ENCODE measurements at regions not wholly inside any gene's neighbourhood (a gene's known extent, or its start where the extent isn't known, plus 50 kb on each side); places are given as distances from the start of the nearest gene placed in this dataset.

GRCh38 chr1:86296305-86297205 lies 99.6 kb downstream of the ODF2L start:
- no peak for DNase-seq

GRCh38 chr1:86289746-86290145 lies 106.4 kb downstream of the ODF2L start:
- intact Hi-C loops (cut with DNase I) = no loop called here
- DNase-seq = no peak

More at GRCh38 chr1:86296305-86297205, 99.6 kb downstream of the ODF2L start:
- intact Hi-C loops (cut with DNase I) = no loop called here

GRCh38 chr1:86289161-86289560 lies 107.0 kb downstream of the ODF2L start:
- no peak for DNase-seq
- intact Hi-C loops (cut with DNase I) = no loop called here

GRCh38 chr1:86288586-86289147 lies 107.5 kb downstream of the ODF2L start:
- intact Hi-C loops (cut with DNase I) = no loop called here
- no peak for DNase-seq

GRCh38 chr1:86285796-86286195 lies 110.3 kb downstream of the ODF2L start:
- DNase-seq = no peak
- intact Hi-C loops (cut with DNase I) = no loop called here

- DNase-seq = no peak
- intact Hi-C loops (cut with DNase I) = no loop called here
These were observed 113.5 kb downstream of the ODF2L start for GRCh38 chr1:86282611-86283010.

- no peak for DNase-seq
- intact Hi-C loops (cut with DNase I) = no loop called here
These were observed 118.2 kb downstream of the ODF2L start for GRCh38 chr1:86277936-86278335.

GRCh38 chr1:86273066-86273465 lies 116.5 kb upstream of the COL24A1 start:
- DNase-seq = no peak
- intact Hi-C loops (cut with DNase I) = no loop called here

- intact Hi-C loops (cut with DNase I) = no loop called here
- no peak for DNase-seq
These were observed 115.5 kb upstream of the COL24A1 start for GRCh38 chr1:86272083-86272482.

GRCh38 chr1:86271046-86271445 lies 114.5 kb upstream of the COL24A1 start:
- intact Hi-C loops (cut with DNase I) = no loop called here
- DNase-seq = no peak

GRCh38 chr1:86263101-86263500 lies 106.5 kb upstream of the COL24A1 start:
- DNase-seq = peak in 8 of 42 donors; percentile 3 to 55 (median 26)
- intact Hi-C loops (cut with DNase I) = no loop called here

GRCh38 chr1:86260476-86260875 lies 103.9 kb upstream of the COL24A1 start:
- intact Hi-C loops (cut with DNase I) = no loop called here
- DNase-seq = no peak

GRCh38 chr1:86259390-86259789 lies 102.8 kb upstream of the COL24A1 start:
- intact Hi-C loops (cut with DNase I) = no loop called here
- DNase-seq = no peak

- DNase-seq = no peak
- intact Hi-C loops (cut with DNase I) = no loop called here
These were observed 101.5 kb upstream of the COL24A1 start for GRCh38 chr1:86258101-86258500.

- DNase-seq = no peak
- intact Hi-C loops (cut with DNase I) = no loop called here
These were observed 91.2 kb upstream of the COL24A1 start for GRCh38 chr1:86247597-86248279.

- intact Hi-C loops (cut with DNase I) = no loop called here
- DNase-seq = no peak
These were observed 89.1 kb upstream of the COL24A1 start for GRCh38 chr1:86245566-86246190.

GRCh38 chr1:86239894-86240293 lies 83.3 kb upstream of the COL24A1 start:
- intact Hi-C loops (cut with DNase I) = no loop called here
- no peak for DNase-seq

- intact Hi-C loops (cut with DNase I) = no loop called here
- DNase-seq = no peak
These were observed 82.9 kb upstream of the COL24A1 start for GRCh38 chr1:86239490-86239889.

GRCh38 chr1:86238226-86238625 lies 81.7 kb upstream of the COL24A1 start:
- intact Hi-C loops (cut with DNase I) = no loop called here
- DNase-seq = no peak

GRCh38 chr1:86235852-86236251 lies 79.3 kb upstream of the COL24A1 start:
- no peak for DNase-seq
- intact Hi-C loops (cut with DNase I) = no loop called here

Measured in head of caudate nucleus (tissue), 42 donors.